ENCODE measurements at regions not wholly inside any gene's neighbourhood (a gene's known extent, or its start where the extent isn't known, plus 50 kb on each side); places are given as distances from the start of the nearest gene placed in this dataset.

- Histone ChIP-seq H3K27me3 (ENCODE audit: low read depth) (no peaks in the 10 kb centered on the region), H3K27ac (no peak overlapping the region), H3K4me3 (no peak overlapping the region), H3K36me3 (no peaks in the 10 kb centered on the region), H3K9me3 (peaks cover 16% of the 10 kb centered on the region), H3K4me1 (no peaks in the 10 kb centered on the region)
- DNase-seq, result no peak
- no peak for TF ChIP-seq CTCF (IDR thresholded peaks at IDR 0.05)
- no peak for ATAC-seq
- intact Hi-C loops (cut with DNase I), result no loop called here
Measured at GRCh38 chr9:23945897-23946296, 119.9 kb upstream of the ELAVL2 start.

GRCh38 chr9:23941051-23941450 lies 115.0 kb upstream of the ELAVL2 start:
- Histone ChIP-seq H3K27ac (no peak overlapping the region), H3K9me3 (peaks cover 16% of the 10 kb centered on the region), H3K36me3 (no peaks in the 10 kb centered on the region), H3K4me3 (no peak overlapping the region), H3K4me1 (no peaks in the 10 kb centered on the region), H3K27me3 (ENCODE audit: low read depth) (no peaks in the 10 kb centered on the region)
- DNase-seq, result no peak
- intact Hi-C loops (cut with DNase I), result no loop called here
- no peak for TF ChIP-seq CTCF (IDR thresholded peaks at IDR 0.05)
- no peak for ATAC-seq

- H3K9me3 ChIP-seq, result peaks cover 5% of the 10 kb centered on the region
- H3K27me3 ChIP-seq (ENCODE audit: low read depth), result no peaks in the 10 kb centered on the region
- ATAC-seq (no peak), DNase-seq (no peak)
- no peaks in the 10 kb centered on the region for H3K36me3 ChIP-seq
- H3K27ac ChIP-seq, result no peak overlapping the region
- H3K4me1 ChIP-seq, result no peaks in the 10 kb centered on the region
- intact Hi-C loops (cut with DNase I), result no loop called here
- TF ChIP-seq CTCF (IDR thresholded peaks at IDR 0.05), result no peak
- no peak overlapping the region for H3K4me3 ChIP-seq
Measured at GRCh38 chr9:23938908-23939307, 112.9 kb upstream of the ELAVL2 start.

GRCh38 chr9:23934291-23934906 lies 108.4 kb upstream of the ELAVL2 start:
- H3K27me3 ChIP-seq (ENCODE audit: low read depth), result no peaks in the 10 kb centered on the region
- H3K9me3 ChIP-seq, result no peaks in the 10 kb centered on the region
- no peak for DNase-seq
- no peak overlapping the region for H3K4me3 ChIP-seq
- no peak for TF ChIP-seq CTCF (IDR thresholded peaks at IDR 0.05)
- no peak overlapping the region for H3K27ac ChIP-seq
- ATAC-seq, result no peak
- intact Hi-C loops (cut with DNase I), result no loop called here
- H3K36me3 ChIP-seq, result no peaks in the 10 kb centered on the region
- no peaks in the 10 kb centered on the region for H3K4me1 ChIP-seq

- H3K36me3 ChIP-seq, result no peaks in the 10 kb centered on the region
- no peak overlapping the region for H3K27ac ChIP-seq
- ATAC-seq, result no peak
- no peak for DNase-seq
- no peaks in the 10 kb centered on the region for H3K4me1 ChIP-seq
- H3K27me3 ChIP-seq (ENCODE audit: low read depth), result no peaks in the 10 kb centered on the region
- intact Hi-C loops (cut with DNase I), result no loop called here
- TF ChIP-seq CTCF (IDR thresholded peaks at IDR 0.05), result no peak
- H3K9me3 ChIP-seq, result no peaks in the 10 kb centered on the region
- H3K4me3 ChIP-seq, result no peak overlapping the region
Measured at GRCh38 chr9:23933348-23933747, 107.3 kb upstream of the ELAVL2 start.

GRCh38 chr9:23926368-23926767 lies 100.3 kb upstream of the ELAVL2 start:
- Histone ChIP-seq H3K4me1 (no peaks in the 10 kb centered on the region), H3K27ac (no peak overlapping the region), H3K36me3 (no peaks in the 10 kb centered on the region), H3K9me3 (no peaks in the 10 kb centered on the region), H3K27me3 (ENCODE audit: low read depth) (no peaks in the 10 kb centered on the region), H3K4me3 (no peak overlapping the region)
- intact Hi-C loops (cut with DNase I), result no loop called here
- ATAC-seq (no peak), DNase-seq (no peak)
- no peak for TF ChIP-seq CTCF (IDR thresholded peaks at IDR 0.05)
